ENCODE measurements at regions not wholly inside any gene's neighbourhood (a gene's known extent, or its start where the extent isn't known, plus 50 kb on each side); places are given as distances from the start of the nearest gene placed in this dataset.

GRCh38 chr6:41455818-41456217 is 90.4 kb upstream of the FOXP4 start:
- Histone ChIP-seq H3K36me3 (no peaks in the 10 kb centered on the region), H3K4me3 (no peak overlapping the region), H3K27me3 (no peaks in the 10 kb centered on the region), H3K9me3 (ENCODE audit: low read depth) (no peaks in the 10 kb centered on the region), H3K4me1 (ENCODE audit: low read depth) (peaks cover 13% of the 10 kb centered on the region), H3K27ac (no peak overlapping the region)
- no peak for DNase-seq (ENCODE audit: low read depth in 1 of 2, low spot score in 1 of 2)
- TF ChIP-seq CTCF (IDR thresholded peaks at IDR 0.05; ENCODE audit: low read depth, low read length) = no peak

GRCh38 chr6:41457303-41457670 is 88.9 kb upstream of the FOXP4 start:
- no peaks in the 10 kb centered on the region for H3K4me1 ChIP-seq (ENCODE audit: low read depth)
- no peak overlapping the region for H3K27ac ChIP-seq
- H3K27me3 ChIP-seq = no peaks in the 10 kb centered on the region
- H3K4me3 ChIP-seq = no peak overlapping the region
- DNase-seq (ENCODE audit: low read depth in 1 of 2, low spot score in 1 of 2) = no peak
- H3K9me3 ChIP-seq (ENCODE audit: low read depth) = no peaks in the 10 kb centered on the region
- H3K36me3 ChIP-seq = no peaks in the 10 kb centered on the region
- TF ChIP-seq CTCF (IDR thresholded peaks at IDR 0.05; ENCODE audit: low read depth, low read length) = no peak

- Histone ChIP-seq H3K4me1 (ENCODE audit: low read depth) (no peaks in the 10 kb centered on the region), H3K36me3 (no peaks in the 10 kb centered on the region), H3K9me3 (ENCODE audit: low read depth) (no peaks in the 10 kb centered on the region), H3K27me3 (no peaks in the 10 kb centered on the region), H3K27ac (no peak overlapping the region), H3K4me3 (no peak overlapping the region)
- DNase-seq (ENCODE audit: low read depth in 1 of 2, low spot score in 1 of 2) = no peak
- TF ChIP-seq CTCF (IDR thresholded peaks at IDR 0.05; ENCODE audit: low read depth, low read length) = no peak
Observed at GRCh38 chr6:41459738-41460137, 86.4 kb upstream of the FOXP4 start.

GRCh38 chr6:41460742-41461336 is 85.3 kb upstream of the FOXP4 start:
- no peak for DNase-seq (ENCODE audit: low read depth in 1 of 2, low spot score in 1 of 2)
- no peak overlapping the region for H3K27ac ChIP-seq
- H3K36me3 ChIP-seq = no peaks in the 10 kb centered on the region
- H3K9me3 ChIP-seq (ENCODE audit: low read depth) = no peaks in the 10 kb centered on the region
- no peak for TF ChIP-seq CTCF (IDR thresholded peaks at IDR 0.05; ENCODE audit: low read depth, low read length)
- H3K27me3 ChIP-seq = no peaks in the 10 kb centered on the region
- H3K4me3 ChIP-seq = no peak overlapping the region
- H3K4me1 ChIP-seq (ENCODE audit: low read depth) = no peaks in the 10 kb centered on the region

- no peak overlapping the region for H3K4me3 ChIP-seq
- TF ChIP-seq CTCF (IDR thresholded peaks at IDR 0.05; ENCODE audit: low read depth, low read length) = no peak
- no peak overlapping the region for H3K27ac ChIP-seq
- no peaks in the 10 kb centered on the region for H3K36me3 ChIP-seq
- no peak for DNase-seq (ENCODE audit: low read depth in 1 of 2, low spot score in 1 of 2)
- H3K27me3 ChIP-seq = no peaks in the 10 kb centered on the region
- H3K4me1 ChIP-seq (ENCODE audit: low read depth) = no peaks in the 10 kb centered on the region
- H3K9me3 ChIP-seq (ENCODE audit: low read depth) = no peaks in the 10 kb centered on the region
Observed at GRCh38 chr6:41462033-41462432, 84.1 kb upstream of the FOXP4 start.

All from cardiac muscle cell (in vitro differentiated cells and primary cell).